ENCODE measurements at regions not wholly inside any gene's neighbourhood (a gene's known extent, or its start where the extent isn't known, plus 50 kb on each side); places are given as distances from the start of the nearest gene placed in this dataset.

DNA sequence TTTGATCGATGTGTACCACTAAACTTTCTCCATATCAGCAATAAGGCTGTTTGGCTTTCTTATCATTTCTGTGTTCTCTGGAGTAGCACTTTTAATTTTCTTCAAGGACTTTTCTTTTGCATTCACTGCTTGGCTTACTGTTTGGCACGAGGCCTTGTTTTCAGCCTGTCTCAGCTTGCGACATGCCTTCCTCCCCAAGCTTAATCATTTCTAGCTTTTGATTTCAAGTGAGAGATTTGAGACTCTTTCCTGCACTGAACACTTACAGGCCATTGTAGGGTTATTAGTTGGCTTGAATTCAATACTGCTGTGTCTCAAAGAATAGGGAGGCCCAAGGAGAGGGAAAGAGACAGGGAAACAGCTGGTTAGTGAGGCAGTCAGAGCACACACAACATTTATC lies 120.6 kb upstream of the KCND3 start:
- TF ChIP-seq, protein P1, sequence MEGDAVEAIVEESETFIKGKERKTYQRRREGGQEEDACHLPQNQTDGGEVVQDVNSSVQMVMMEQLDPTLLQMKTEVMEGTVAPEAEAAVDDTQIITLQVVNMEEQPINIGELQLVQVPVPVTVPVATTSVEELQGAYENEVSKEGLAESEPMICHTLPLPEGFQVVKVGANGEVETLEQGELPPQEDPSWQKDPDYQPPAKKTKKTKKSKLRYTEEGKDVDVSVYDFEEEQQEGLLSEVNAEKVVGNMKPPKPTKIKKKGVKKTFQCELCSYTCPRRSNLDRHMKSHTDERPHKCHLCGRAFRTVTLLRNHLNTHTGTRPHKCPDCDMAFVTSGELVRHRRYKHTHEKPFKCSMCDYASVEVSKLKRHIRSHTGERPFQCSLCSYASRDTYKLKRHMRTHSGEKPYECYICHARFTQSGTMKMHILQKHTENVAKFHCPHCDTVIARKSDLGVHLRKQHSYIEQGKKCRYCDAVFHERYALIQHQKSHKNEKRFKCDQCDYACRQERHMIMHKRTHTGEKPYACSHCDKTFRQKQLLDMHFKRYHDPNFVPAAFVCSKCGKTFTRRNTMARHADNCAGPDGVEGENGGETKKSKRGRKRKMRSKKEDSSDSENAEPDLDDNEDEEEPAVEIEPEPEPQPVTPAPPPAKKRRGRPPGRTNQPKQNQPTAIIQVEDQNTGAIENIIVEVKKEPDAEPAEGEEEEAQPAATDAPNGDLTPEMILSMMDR (IDR thresholded peaks at IDR 0.05 in 4 of 5, conservative IDR thresholded peaks at IDR 0.05 in 1 of 5) = no peak
- no peak for TF ChIP-seq POLR2A (IDR thresholded peaks at IDR 0.05)
